WERI-Rb-1 (cell line): ENCODE measurements at regions not wholly inside any gene's neighbourhood (a gene's known extent, or its start where the extent isn't known, plus 50 kb on each side); places are given as distances from the start of the nearest gene placed in this dataset.

ENCODE experiments used
- DNase-seq: peaks from one replicate; pipeline ENCODE4 v3.0.0-alpha.2; 2020
- H3K27ac ChIP-seq: fragments of 250-450 bp; sonication (Bioruptor Pico); 2 replicates; pipeline ENCODE4 v1.5.1; 2020; ENCODE audit warnings: mild to moderate bottlenecking, moderate library complexity
- H3K27me3 ChIP-seq: fragments of 250-450 bp; sonication (Bioruptor Pico); 2 replicates; pipeline ENCODE4 v1.5.1; 2021; ENCODE audit warnings: mild to moderate bottlenecking, low read depth, moderate library complexity; ENCODE audit not compliant: insufficient read depth, severe bottlenecking
- H3K36me3 ChIP-seq: fragments of 250-450 bp; sonication (Bioruptor Pico); 2 replicates; pipeline ENCODE4 v1.5.1; 2020; ENCODE audit warnings: mild to moderate bottlenecking, moderate library complexity
- H3K4me3 ChIP-seq: 2 replicates; pipeline ENCODE4 v1.5.1; 2011; ENCODE audit warnings: low read depth, mild to moderate bottlenecking, control low read depth, low read length
- H3K9me3 ChIP-seq: fragments of 250-450 bp; sonication (Bioruptor Pico); 2 replicates; pipeline ENCODE4 v1.5.1; 2021; ENCODE audit warnings: mild to moderate bottlenecking, moderate library complexity; ENCODE audit not compliant: severe bottlenecking
- TF ChIP-seq, protein P1 (sequence below): IDR thresholded peaks from 2 replicates; pipeline ENCODE4 v1.5.1; 2011; ENCODE audit warnings: low read depth, mild to moderate bottlenecking, control low read depth, inconsistent platforms, low read length

DNA sequence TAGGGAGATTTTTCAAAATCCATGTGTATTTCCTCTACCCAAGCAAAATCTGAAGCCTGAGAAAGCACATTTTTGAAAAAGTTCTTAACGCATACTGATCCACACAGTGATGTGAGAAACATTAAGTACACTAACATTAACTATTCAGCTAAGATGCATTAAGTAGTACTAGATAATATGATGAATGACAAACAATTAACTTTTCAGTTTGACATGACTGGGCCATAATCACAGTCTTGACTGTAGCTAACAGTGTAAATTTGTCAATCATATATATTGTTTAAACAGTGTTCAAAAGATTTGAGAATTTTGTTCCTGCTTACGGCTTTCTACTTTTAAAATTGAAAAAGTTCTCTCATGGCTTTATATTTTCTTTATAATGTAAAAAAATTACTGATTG, 72.0 kb downstream of the CNTN3 start:
- Histone ChIP-seq H3K27me3 (no peaks in the 10 kb centered on the region), H3K27ac (no peak overlapping the region), H3K36me3 (no peaks in the 10 kb centered on the region), H3K9me3 (no peaks in the 10 kb centered on the region), H3K4me3 (no peak overlapping the region)
- TF ChIP-seq, protein P1, sequence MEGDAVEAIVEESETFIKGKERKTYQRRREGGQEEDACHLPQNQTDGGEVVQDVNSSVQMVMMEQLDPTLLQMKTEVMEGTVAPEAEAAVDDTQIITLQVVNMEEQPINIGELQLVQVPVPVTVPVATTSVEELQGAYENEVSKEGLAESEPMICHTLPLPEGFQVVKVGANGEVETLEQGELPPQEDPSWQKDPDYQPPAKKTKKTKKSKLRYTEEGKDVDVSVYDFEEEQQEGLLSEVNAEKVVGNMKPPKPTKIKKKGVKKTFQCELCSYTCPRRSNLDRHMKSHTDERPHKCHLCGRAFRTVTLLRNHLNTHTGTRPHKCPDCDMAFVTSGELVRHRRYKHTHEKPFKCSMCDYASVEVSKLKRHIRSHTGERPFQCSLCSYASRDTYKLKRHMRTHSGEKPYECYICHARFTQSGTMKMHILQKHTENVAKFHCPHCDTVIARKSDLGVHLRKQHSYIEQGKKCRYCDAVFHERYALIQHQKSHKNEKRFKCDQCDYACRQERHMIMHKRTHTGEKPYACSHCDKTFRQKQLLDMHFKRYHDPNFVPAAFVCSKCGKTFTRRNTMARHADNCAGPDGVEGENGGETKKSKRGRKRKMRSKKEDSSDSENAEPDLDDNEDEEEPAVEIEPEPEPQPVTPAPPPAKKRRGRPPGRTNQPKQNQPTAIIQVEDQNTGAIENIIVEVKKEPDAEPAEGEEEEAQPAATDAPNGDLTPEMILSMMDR = no peak
- DNase-seq = no peak

DNA sequence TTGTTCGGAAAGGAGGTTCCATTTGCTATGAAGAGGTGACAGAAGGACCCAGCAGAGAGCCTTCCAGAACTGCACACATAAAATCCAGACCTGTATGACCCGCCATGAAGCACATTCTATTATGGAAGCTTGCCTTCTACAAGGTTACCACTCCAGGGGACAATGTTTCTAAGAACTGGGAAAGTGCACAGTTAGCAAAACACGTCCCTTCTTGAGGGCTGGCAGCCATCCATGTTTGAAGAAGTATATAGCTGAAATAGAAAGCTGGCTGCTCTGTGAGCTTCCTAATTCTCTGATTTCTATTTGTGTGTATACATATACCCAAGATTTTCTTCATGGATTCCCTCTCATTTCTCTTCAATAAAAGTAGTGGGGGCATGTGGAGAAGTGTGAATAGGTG, 74.6 kb downstream of the CNTN3 start:
- Histone ChIP-seq H3K27me3 (no peaks in the 10 kb centered on the region), H3K9me3 (no peaks in the 10 kb centered on the region), H3K27ac (no peak overlapping the region), H3K4me3 (no peak overlapping the region), H3K36me3 (no peaks in the 10 kb centered on the region)
- no peak for DNase-seq
- TF ChIP-seq, protein P1 = no peak

DNA sequence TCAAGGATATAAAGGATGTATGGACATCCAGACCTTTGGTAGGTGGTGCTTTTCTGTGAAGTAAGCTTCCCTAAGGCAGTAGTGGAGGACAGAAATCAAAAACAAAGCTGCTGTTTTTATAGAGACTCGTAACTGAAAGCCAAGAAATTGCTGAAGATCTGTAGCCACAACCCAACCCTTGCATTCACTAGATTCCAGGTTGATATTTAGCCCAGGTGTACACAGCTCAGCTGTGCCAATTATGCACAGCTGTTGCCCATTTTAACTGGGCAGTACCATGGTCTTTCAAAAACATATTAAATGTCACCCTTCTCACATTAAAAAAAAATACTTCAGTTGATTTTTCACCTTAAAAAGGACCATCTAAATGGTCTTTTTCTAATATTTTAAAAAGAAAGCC, 75.8 kb downstream of the CNTN3 start:
- no peaks in the 10 kb centered on the region for H3K9me3 ChIP-seq
- H3K27ac ChIP-seq = no peak overlapping the region
- H3K36me3 ChIP-seq = no peaks in the 10 kb centered on the region
- no peak for DNase-seq
- TF ChIP-seq, protein P1 = no peak
- H3K4me3 ChIP-seq = no peak overlapping the region
- no peaks in the 10 kb centered on the region for H3K27me3 ChIP-seq

DNA sequence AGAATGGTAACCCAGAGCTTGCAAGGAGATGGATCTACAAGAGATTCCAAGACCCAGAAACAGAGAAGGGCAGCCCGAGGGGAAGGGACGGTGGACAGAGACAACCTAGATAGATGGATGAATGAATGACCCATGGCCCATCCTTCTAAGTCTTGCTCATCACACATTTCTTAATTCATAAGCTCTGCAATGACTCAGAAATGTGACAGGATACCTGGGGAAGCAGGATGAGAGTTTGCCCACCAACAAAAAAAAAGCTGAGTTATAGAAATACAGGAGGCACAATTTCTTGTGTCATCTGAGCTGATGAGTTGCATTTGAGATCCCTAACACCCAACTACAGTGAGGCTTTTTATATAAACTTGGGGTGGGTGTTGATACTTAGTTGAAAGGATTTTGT, 76.6 kb downstream of the CNTN3 start:
- Histone ChIP-seq H3K27ac (no peak overlapping the region), H3K9me3 (no peaks in the 10 kb centered on the region), H3K36me3 (no peaks in the 10 kb centered on the region), H3K27me3 (no peaks in the 10 kb centered on the region), H3K4me3 (no peak overlapping the region)
- no peak for DNase-seq
- TF ChIP-seq, protein P1 = no peak

DNA sequence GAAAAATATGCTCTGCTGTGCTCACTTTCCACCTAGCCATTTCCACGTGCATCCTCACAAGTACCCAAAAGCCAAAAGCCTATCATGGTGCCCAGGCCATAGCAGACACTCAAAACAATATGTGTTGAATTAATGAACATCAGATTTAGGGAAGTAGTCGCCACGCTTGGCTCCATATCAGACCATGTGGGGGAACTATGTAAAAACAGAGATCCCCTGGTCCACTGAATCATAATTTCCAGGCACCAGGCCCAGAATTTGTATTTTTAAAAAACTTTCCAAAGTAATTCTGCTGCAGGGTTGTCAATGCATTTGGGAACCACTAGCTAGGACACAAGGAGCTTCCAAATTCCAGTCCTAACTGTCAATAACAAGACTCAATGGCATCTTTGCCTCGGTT, 77.3 kb downstream of the CNTN3 start:
- Histone ChIP-seq H3K36me3 (no peaks in the 10 kb centered on the region), H3K9me3 (no peaks in the 10 kb centered on the region), H3K4me3 (no peak overlapping the region), H3K27me3 (no peaks in the 10 kb centered on the region), H3K27ac (no peak overlapping the region)
- DNase-seq = no peak
- TF ChIP-seq, protein P1 = no peak

DNA sequence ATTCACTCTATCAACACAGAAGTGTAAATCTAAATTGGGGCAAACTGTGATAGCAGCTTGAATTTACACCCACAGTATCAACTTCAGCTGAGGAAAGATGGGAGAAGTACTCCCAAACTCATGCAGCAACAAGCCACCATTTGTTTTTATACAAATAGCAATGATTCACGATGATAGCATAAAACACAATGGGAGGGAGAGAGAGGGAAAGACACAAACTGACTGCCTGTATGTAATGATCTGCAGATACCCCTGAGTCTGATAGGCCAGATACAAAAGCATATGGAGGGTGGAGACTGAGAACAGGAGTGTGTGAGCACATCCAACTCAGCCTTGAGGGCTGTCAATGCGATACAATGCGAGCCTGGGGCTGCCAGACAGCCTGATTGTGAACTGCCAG, 79.2 kb downstream of the CNTN3 start:
- Histone ChIP-seq H3K36me3 (no peaks in the 10 kb centered on the region), H3K4me3 (no peak overlapping the region), H3K9me3 (no peaks in the 10 kb centered on the region), H3K27ac (no peak overlapping the region), H3K27me3 (no peaks in the 10 kb centered on the region)
- no peak for DNase-seq
- TF ChIP-seq, protein P1 = no peak
